GF-D8 (cell line): ENCODE measurements at regions not wholly inside any gene's neighbourhood (a gene's known extent, or its start where the extent isn't known, plus 50 kb on each side); places are given as distances from the start of the nearest gene placed in this dataset.

ENCODE experiments used
- DNase-seq: peaks from one replicate; lab custom pipeline; 2025; lab: John Stamatoyannopoulos, UW

DNA sequence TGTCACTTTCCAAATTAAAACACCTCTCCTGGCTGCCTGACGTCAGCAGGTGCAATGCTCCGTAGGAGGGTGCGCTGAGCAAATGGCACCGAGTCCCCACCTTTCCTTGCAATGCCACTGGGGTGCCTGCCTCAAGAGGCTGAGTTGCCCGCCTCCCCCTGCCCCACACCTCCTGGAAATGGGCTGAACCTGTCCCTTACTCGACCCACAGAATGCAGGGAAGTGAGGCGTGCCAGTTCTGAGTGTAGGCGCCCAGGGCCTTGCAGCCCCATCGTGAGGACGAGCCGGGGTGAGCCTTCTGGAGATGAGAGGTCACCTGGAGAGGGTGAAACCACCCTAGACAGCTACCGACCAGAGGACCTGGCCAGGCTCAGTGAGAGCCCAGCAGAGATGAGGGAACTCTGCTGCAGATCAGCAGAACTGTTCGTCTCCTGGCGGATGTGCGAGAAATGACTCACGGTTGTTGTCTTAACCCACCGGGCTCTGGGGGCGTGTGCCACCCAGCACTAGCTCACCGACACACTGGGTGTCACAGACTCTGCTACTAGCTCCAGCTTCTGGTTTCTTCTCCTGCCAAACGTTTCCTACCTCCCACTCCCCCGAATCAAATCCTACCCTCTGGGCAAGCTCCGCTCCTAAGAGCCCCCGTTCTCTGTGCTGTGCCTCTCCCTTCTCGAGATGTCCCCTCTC lies 168.7 kb upstream of the HDAC4 start:
- DNase-seq, result no peak

DNA sequence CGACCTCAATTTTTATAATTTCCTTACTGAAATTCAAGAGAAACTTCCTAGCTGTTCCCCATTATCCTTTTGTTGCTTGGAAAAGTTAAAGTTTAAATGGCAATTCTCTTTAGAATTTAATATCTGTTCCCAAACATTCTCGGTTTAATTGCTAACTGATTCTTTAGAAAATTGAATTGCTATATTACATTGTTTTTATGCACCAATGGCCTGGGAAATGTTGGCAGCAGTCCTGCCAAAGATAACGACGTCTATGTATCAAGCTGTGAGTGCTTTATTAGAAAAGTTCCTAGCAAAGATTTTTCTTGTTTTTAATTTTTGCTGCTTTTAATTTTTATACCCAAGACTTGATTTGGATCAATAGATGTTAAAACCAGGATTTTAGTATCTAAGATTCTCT lies 167.8 kb upstream of the HDAC4 start:
- DNase-seq, result no peak

DNA sequence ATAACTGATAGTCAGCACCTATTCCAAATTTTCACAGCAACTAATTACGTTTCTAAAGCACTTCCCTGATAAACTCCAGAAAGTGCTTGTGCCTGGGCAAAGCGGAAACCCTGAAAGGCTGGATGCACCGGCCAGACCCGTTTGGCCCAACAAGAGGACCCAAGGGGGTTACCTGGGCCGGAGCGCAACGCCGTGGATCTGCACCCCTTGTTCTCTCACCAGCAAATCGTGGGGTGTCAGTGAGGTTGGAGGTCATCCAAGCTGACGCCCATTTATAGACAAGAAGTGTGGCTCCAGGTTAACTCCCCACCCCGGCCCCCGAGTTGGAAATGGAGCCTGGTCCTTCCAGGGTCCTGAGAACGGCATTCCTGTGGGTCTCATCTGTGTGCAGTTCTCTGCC lies 167.0 kb upstream of the HDAC4 start:
- DNase-seq, result no peak

DNA sequence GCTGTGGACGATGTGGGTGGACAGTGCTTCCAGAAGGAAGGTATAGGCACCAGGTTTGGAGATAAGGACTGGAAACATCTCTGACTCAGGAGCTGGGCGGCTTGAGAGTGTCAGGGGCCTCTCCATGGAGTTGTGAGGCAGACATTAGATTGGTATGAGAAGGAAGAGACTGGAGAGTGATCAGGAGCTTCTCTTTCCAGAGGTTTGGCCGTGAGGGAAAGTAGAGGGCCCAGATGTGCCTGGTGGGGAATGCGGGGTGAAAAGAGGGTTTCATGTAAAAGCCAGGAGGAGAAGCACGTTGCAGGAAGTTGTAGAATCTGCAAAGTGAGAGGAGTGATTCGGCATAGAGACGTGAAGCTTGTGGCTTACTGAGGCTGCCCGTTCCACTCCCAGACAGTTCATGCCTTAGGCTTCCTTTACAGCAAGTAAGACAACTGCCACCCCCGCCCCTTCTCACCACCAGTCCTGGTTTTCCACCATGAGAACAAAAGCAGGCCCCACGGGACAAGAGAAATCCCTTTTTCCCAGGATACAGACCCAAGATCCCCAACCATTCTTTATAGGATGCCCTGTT lies 166.3 kb upstream of the HDAC4 start:
- DNase-seq, result no peak

DNA sequence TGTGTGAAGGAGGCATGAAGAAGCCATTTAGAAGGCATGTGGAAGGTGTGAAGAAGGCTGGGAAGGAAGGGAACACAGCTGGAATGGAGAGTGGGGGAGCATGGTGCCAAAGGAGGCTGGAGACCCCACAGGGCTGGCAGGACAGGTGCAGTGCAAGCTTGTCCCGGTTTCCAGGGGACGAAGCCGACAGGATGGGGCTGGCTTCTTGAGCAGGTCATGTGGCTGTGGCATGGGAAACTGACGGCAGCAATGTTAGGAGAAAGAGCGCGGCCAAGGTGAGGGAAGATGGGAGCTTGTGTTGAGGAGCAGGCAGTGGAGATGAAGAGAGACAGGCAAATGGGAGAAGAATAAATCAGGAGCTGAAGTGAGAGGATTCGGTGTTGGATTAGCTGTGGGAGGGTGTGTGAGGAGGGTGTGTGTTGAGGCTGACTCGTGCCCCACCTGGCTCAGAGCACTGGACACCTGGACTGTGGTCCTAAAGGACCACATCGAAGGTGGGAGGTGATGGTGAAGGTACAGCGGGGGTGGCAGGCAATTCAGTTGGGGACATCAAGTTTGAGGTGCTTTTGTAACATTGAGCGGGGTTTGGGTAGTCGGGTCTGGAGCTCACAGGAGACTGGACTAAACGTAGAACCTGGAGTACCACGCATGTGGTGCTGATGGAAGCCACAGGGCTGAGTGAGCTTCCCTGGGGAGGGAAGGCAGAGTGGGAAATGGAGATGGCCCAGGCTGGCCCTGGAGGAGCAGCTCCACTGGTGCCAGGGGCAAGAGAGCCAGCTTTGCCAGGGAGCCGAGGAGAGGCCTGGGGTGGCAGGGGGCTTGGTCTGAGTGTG lies 165.6 kb upstream of the HDAC4 start:
- no peak for DNase-seq

DNA sequence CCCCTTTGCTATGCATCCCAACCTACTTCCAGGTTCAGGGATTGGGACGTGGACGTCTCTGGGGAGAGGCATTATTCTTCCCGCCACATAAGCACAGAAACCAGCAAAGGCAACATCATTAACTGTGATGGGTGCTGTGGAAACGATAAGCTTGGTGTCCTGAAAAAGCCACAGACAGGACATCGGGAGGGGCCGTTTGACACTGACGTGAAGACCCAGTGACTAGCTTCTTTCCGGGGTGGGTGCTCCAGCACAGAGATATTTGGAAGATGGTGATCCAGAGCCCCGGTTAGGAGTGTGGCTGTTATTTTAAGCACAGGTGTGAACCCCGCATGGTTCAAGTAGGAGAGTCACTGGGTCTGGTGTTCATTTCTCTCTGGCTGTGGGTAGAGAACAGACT lies 163.8 kb upstream of the HDAC4 start:
- DNase-seq, result no peak

DNA sequence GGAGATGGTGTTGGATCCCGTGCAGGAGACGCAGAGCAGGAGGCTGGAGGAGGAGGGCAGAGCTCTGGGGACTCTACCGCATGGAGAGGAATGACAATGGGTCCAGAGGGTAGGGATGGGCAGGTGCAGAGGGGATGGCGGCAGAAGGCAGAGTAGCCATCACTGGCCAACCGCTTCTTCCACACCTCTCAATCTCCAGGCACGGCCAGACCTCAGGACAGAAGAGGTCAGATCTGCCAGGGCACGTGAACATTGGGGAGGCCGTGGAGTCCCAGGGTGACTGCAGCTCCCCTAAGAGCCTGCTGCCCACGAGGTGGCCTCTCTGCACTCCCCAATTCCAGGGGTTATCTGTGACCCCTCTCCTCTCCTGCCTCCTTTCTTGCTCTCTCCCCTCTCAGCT lies 162.7 kb upstream of the HDAC4 start:
- DNase-seq, result no peak

DNA sequence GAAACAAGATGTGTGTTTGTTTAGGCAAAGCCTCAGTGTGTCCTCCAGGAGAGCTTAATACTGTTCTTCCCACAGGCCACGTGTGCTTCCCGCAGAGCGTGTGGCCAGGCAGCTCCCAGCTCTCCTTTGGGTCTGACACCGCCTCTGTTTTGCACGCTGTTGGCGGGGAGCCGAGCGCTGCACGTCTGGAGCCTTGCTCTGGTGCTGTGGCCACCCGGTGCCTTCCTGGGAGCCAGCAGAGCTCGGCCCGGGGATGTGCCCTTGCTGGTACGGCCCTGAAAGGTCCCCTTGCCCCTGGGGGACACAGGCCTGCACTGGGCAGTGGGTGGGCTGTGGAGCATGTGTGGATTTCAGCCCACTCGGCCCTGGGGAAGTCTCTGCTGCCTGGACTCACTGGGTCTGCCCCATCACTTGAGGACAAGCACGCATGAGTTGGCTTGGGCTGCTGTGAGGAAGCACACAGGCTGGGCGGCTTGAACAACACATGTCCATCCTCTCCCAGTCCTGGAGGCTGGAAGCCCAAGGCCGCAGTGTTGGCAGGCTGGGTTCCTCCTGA lies 160.7 kb upstream of the HDAC4 start:
- DNase-seq, result no peak

DNA sequence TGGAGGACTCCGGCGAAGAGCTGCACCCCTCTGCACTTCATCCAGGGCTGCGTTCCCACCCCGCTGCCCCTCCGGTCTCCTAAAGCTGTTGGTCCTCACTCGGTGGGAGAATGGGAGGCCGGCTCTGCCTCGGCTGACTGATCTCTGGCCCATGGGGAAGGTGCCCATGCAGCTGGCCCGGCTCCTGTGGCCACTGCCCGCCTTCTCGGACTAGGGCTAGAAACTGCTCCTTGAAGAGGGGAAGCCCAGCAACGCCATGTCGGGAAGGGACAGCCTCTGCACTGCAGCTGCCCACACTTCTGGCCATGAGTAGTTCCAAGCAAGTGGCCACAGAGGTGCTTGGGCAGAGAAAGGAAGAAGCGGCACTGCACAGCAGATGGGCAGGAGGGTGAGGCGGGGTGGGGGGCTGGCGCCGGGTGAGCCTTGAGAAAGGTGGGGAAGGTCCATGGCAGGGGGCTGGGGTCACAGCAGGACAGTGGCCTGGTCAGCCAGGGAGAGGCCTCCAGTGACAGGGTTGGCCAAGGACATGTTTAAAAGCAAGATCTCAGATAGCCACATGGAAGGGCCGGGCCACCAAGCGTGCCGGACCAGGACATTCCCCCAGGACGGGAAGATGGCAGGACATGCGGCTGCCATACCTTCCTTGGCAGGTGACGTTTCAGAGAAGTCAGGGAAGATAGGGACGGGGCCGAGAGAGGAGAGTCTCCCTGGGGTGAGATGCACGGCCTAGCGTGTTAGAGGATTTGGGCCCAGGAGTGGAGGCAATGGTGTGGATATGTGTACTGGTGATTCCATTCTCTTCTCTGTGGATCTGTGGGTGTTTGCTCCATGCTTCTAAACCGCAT lies 158.8 kb upstream of the HDAC4 start:
- no peak for DNase-seq

DNA sequence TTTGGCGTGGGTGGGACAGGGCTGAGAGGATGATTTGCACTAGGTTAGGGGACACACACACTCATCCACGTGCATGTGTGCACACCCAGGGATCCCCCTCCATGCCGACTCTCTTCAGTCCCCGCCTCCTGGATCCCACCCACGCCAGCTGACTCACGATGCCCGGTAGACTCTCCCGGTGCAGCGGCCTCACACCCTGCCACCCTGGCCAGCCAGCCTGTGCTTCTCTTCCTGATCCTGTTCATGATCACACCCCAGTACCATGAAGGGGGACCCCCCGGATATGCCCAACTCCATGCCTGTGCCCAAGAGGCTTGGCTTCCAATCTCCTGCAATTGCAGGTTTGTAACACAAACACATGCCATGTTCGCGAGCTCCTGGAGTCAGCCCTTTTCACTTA lies 157.8 kb upstream of the HDAC4 start:
- DNase-seq, result no peak

DNA sequence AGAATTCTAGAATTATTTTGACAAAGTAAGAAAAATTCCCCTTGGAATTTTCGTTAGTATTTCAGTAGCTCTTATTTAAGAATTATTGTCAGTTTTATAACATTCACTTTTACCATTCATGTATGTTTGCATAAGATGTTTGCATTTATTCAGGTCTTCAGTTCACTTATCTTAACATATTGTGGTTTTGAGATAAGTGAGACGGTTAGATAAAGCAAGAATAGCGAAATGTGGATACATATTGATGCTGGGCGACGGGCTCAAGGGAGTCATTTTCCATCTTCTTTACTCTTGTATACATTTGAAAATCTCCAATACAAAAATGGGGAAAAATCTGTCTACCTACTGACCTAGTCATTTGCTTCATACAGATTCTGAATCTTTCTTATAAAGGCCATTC lies 156.7 kb upstream of the HDAC4 start:
- DNase-seq, result no peak

DNA sequence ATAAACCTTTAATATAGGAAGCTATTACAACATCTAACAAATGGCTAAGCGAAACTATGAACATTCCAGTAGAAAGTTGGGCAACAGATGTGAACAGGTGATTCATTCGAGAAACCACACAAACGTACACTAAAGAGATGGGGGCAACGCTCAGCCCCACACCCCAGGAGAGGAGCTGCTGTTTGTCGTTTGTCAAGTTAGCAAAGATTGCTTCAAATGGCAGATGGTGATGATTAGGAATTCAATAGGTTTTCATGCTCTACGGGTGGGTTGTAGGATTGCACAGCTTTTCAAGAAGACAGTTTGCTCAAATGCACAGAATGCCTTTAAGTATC lies 154.7 kb upstream of the HDAC4 start:
- DNase-seq, result no peak

DNA sequence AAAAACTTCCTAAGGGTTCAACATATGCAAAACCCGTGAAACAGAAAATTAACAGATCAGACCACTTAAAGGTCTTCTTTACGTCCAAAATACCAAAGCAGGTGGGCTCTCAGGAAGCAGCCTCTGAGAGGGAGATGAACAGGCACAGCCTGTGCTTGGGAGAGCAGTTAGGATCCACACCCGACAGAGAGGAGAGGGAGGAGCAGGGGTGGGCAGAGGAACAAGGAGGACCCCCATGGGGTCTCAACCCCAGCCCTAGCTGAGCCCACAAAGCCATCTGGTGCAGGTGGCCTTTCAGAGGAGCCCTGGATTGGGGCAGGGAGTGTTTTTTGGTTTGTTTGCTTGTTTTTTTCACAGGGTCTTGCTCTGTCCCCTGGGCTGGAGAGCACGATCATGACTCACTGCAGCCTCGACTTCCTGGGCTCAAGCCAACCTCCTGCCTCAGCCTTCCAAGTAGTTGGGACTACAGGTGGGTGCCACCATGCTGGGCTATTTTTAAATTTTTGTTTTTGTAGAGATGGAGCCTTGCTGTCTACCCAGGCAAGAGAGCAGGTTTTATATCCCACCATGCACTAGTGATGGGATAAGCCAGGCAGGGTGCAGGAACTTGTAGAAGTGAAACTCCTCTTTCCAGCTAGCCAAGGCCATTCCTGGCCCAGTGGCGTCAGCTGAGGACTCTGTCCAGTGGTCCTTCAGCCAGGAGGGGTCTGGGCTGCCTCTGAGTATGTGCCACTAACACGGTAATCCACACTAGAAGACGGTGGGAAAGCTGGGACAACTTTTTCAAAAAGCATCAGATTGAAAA lies 154.1 kb upstream of the HDAC4 start:
- DNase-seq, result no peak

DNA sequence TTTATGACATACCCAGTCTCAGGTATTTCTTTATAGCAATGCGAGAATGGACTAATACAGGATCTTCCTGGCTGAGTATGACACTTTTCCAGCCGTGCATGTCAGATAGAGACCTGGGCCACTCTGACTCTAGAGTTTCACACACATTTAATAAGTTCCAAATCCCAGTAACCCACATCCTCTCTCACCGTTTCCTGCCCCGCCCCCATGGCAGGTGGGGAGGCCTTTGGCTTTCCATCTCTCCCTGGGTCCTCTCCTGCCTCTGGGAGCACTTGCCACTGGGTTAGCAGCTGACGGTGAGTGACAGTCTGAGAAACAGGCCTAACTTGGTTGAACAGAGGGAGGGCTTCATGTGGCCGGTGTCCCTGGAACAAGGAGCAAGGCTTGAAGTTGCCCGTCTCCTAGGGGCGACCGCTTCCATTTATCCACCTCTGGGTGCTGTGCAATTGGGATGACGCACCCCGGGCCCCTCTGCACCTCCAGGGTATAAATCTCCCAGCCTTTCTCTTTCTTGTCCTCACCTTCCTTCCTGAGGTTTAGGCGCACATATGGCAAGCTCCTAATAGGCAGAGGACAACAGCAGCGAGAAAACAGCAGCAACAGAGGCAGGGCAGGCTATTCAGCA lies 152.7 kb upstream of the HDAC4 start:
- DNase-seq, result no peak

DNA sequence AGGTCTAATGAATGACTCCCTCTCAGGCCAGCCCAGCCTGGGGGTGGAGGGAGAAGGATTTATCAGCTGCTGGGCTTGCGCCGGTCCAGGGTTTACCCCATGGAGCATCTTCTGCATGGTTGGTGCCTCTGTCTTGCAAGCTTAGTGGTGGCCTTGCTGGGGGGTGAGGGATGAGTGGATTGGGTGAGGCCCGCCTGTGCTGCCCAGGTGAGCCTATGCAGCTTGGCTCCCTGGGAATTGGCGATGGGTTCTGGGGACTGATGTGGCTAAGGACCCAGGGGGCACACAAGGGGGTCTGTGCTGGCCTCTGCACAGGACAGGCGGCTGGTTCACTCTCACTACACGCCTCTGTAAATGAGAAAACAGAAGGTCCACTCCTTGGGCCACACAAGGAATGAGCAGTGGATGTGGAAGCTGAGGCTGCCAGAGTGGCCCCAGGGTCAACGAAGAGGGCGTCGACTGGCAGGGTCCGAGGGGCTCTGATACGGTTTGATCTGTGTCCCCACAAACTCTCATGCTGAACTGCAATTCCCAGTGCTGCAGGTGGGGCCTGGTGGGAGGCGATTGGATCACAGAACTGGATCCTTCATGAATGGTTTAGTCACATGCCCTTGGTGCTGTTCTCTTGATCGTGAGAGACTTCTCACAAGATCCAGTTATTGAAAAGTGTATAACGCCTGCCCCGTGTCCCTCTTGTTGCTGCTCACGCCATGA lies 151.6 kb upstream of the HDAC4 start:
- no peak for DNase-seq

DNA sequence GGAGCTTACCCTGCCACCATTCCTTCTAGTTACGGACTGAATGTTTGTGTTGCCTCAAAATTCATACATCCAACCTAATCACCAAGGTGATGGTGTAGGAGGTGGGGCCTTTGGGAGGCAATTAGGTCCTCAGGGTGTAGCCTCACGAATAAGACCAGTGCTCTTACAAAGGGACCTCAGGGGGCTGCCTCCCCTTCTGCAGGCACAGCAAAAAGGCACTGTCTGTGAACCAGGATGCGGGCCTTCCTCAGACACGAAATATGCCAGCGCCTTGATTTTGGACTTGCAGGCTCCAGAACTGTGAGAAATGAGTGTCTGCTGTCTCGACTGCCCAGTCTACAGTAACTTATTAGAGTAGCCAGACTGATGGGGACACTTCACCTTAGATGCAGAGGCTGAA lies 150.4 kb upstream of the HDAC4 start:
- no peak for DNase-seq

DNA sequence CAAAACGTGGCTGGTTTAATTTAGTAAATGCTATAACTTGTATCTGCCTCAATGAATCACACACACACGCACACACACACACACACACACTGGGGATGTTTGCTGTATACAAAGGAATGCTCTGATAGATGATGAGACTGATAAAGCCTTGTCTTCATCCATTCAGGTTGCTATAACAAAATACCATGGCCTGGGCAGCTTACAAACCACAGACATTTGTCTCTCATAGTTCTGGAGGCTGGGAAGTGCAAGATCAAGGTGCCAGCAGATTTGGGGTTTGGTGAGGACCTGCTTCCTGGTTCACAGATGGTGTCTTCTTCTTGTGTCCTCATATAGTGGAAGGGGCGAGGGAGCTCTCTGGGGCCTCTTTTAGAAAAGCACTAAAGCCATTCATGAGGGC lies 149.5 kb upstream of the HDAC4 start:
- DNase-seq, result no peak

DNA sequence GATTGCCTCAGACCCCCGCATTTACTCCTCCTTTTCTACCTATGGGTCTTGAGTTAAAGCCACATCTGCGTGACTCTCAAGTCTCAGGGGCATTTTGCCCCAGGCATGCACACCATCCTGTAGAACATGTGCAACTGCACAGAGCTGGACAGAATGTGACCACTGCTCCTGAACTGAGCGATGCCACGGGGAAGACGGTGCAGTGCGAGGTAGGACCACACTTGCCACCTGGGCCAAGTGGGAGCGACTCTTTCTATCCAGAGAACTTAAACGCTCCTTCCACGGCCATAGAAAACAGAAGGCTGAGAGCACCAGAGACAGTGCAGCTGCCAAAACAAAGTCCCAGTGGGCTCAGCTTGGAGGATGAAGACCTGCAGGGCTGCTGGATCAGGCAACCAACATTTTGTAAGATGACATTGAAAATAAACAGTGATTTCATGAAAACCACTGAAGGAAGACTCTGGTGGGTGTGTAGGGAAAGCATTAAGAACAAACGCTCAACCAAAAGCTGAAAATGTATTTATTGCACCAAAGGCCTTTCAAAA lies 149.0 kb upstream of the HDAC4 start:
- no peak for DNase-seq

DNA sequence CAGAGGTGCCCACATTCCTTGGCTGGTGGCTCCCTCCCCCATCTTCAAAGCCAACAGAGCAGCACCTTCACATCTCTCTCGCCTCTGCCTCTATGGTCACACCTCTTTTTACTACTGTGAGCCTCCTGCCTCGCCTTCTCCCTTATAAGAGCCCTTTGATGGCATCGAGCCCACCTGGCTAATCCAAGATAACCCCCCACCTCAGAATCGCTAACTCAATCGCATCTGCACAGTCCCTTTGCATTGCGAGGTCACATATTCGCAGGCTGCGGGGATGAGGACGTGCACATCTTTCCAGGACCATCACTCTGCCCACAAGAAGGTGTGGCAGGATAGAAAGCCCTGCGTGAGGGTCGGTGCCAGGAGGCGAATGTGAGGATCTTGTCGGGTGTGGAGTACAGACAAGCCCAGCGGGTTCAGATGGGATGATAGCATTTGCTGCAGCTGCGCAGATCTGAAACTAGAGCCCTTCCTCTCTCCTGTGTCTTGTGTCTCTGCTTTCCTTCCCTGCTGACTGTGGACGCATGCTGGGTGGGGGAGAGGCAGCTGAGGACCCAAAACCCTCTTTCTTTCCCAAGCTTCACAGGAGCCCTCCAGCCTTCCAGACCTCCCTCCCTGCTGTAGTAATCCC lies 148.3 kb upstream of the HDAC4 start:
- DNase-seq, result no peak

DNA sequence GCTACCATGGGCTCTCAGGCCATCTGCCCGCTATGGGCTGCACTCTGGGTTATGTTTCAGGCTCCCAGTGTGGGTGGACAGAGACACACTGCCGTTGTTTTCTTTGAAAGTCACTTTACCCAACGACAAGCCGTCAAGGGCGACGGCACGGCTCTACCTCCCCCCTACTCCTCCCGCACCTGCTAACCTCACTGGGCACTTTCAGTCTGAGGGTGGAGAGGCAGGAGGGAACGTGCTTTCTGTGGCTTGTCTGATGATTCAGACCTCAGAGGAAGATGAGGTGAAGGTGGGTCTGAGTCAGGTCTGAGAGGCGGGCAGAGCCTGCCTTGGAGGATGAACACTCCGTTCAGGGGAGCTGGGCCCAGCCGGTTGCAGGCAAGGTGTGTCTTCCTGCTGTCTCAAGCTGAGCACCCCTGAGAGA lies 147.6 kb upstream of the HDAC4 start:
- no peak for DNase-seq
